GM18873 (cell line): ENCODE measurements at regions not wholly inside any gene's neighbourhood (a gene's known extent, or its start where the extent isn't known, plus 50 kb on each side); places are given as distances from the start of the nearest gene placed in this dataset.

Experiments
- ATAC-seq: cut with Tn5 transposase; IDR thresholded peaks from one replicate; pipeline ENCODE4 v1.9.1; 2021; ENCODE audit warnings: mild to moderate bottlenecking, moderate library complexity, moderate number of reproducible peaks; ENCODE audit not compliant: unreplicated experiment, low FRiP score

GRCh38 chr10:85265121-85265520, 936.7 kb downstream of the CCSER2 start:
- ATAC-seq = no peak

GRCh38 chr10:85266808-85267207, 938.4 kb downstream of the CCSER2 start:
- ATAC-seq = no peak

- no peak for ATAC-seq
Observed at GRCh38 chr10:85280014-85280413, 951.6 kb downstream of the CCSER2 start.

- ATAC-seq = no peak
Observed at GRCh38 chr10:85284778-85285770, 956.7 kb downstream of the CCSER2 start.

GRCh38 chr10:85293483-85293882, 965.1 kb downstream of the CCSER2 start:
- ATAC-seq = no peak

GRCh38 chr10:85311613-85312337, 983.4 kb downstream of the CCSER2 start:
- no peak for ATAC-seq

- ATAC-seq = no peak
Observed at GRCh38 chr10:85315657-85316056, 987.3 kb downstream of the CCSER2 start.

- ATAC-seq = no peak
Observed at GRCh38 chr10:85316276-85316675, 987.9 kb downstream of the CCSER2 start.

GRCh38 chr10:85317827-85318226, 989.4 kb downstream of the CCSER2 start:
- no peak for ATAC-seq

- ATAC-seq = no peak
Observed at GRCh38 chr10:85318809-85319807, 990.7 kb downstream of the CCSER2 start.

GRCh38 chr10:85319826-85320225, 991.4 kb downstream of the CCSER2 start:
- no peak for ATAC-seq

- ATAC-seq = no peak
Observed at GRCh38 chr10:85333594-85333993, 1005.2 kb downstream of the CCSER2 start.

- no peak for ATAC-seq
Observed at GRCh38 chr10:85362401-85362800, 1004.2 kb downstream of the GRID1 start.

- no peak for ATAC-seq
Observed at GRCh38 chr10:85377029-85377806, 989.4 kb downstream of the GRID1 start.

- ATAC-seq = no peak
Observed at GRCh38 chr10:85379338-85379737, 987.3 kb downstream of the GRID1 start.

GRCh38 chr10:85400981-85401695, 965.5 kb downstream of the GRID1 start:
- no peak for ATAC-seq

- no peak for ATAC-seq
Observed at GRCh38 chr10:85402541-85402940, 964.1 kb downstream of the GRID1 start.

- ATAC-seq = no peak
Observed at GRCh38 chr10:85407088-85407487, 959.5 kb downstream of the GRID1 start.

- no peak for ATAC-seq
Observed at GRCh38 chr10:85408388-85408787, 958.2 kb downstream of the GRID1 start.
